ENCODE measurements at regions not wholly inside any gene's neighbourhood (a gene's known extent, or its start where the extent isn't known, plus 50 kb on each side); places are given as distances from the start of the nearest gene placed in this dataset.

DNA sequence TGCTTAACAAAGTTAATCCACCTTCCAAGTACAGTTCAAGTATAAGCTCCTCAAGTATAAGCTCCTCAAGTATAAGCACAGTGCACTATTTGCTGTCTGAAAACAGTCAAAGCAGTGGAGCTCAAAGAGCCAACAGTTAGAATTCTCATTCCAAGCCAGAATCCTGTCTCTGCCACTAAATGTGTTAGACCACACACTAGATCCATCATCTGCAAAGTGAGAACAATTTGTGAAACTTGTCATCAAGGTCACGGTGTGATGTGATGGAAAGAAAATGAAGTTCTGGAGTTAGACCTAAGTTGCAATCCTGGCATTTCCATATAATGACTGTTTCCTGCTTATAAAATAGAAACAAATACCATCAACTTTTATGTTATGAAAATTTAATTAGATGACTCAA lies 602.5 kb downstream of the TNS3 start:
- ChIA-PET CTCF (ENCODE audit: partially characterized antibody) (no interaction called here), POLR2A (ENCODE audit: partially characterized antibody) (no interaction called here)
- Histone ChIP-seq H4K20me1 (replicated peaks in 1 of 2; ENCODE audit: control insufficient read depth in 1 of 2, insufficient read depth in 2 of 2, low read length in 2 of 2) (no peaks in the 10 kb centered on the region), H4K91ac (replicated peaks; ENCODE audit: insufficient read length, low read length) (no peak overlapping the region), H3K4ac (replicated peaks; ENCODE audit: insufficient read length, low read depth, low read length) (no peak overlapping the region), H3K18ac (ENCODE audit: extremely low read depth, low read length) (no peak overlapping the region), H3K79me1 (ENCODE audit: low read depth, low read length) (no peaks in the 10 kb centered on the region), H4K8ac (ENCODE audit: extremely low read depth, insufficient read depth, low read length) (no peak overlapping the region), H3K4me2 (ENCODE audit: insufficient read depth in 1 of 2, low read depth in 2 of 2, low read length in 2 of 2) (no peak overlapping the region), H3K27me3 (replicated peaks in 1 of 4; ENCODE audit: control insufficient read depth in 3 of 4, extremely low read depth in 1 of 4, insufficient read depth in 3 of 4, low read length in 3 of 4) (no peaks in the 10 kb centered on the region), H4K5ac (ENCODE audit: insufficient read length, low read depth, low read length) (no peak overlapping the region), H3K79me2 (ENCODE audit: control insufficient read depth in 1 of 2, insufficient read depth in 2 of 2, low read length in 2 of 2) (no peaks in the 10 kb centered on the region), H2BK12ac (ENCODE audit: low read depth, low read length) (no peak overlapping the region), H3K9me3 (ENCODE audit: insufficient read depth in 2 of 2, low read depth in 1 of 2, low read length in 1 of 2) (no peaks in the 10 kb centered on the region), H3K23me2 (ENCODE audit: low read depth, low read length) (no peaks in the 10 kb centered on the region), H3K36me3 (ENCODE audit: control insufficient read depth in 2 of 4, insufficient read depth in 4 of 4, low read length in 3 of 4) (no peaks in the 10 kb centered on the region), H2AK5ac (ENCODE audit: low read depth, low read length) (no peak overlapping the region), H3K14ac (ENCODE audit: insufficient read length) (no peak overlapping the region), H3K27ac (ENCODE audit: low read depth, low read length) (no peak overlapping the region), H3K56ac (replicated peaks; ENCODE audit: insufficient read length, low read depth, low read length) (no peak overlapping the region), H3K23ac (ENCODE audit: insufficient read length) (no peak overlapping the region), H3K9ac (replicated peaks in 1 of 4; ENCODE audit: extremely low read depth in 1 of 4, low read depth in 3 of 4, low read length in 3 of 4) (no peak overlapping the region), H2BK5ac (ENCODE audit: low read depth, low read length) (no peak overlapping the region), H2BK15ac (ENCODE audit: low read length) (no peak overlapping the region), H3K4me1 (replicated peaks in 1 of 4; ENCODE audit: control insufficient read depth in 3 of 4, insufficient read depth in 4 of 4, low read length in 3 of 4) (no peaks in the 10 kb centered on the region), H3K4me3 (ENCODE audit: extremely low read depth in 1 of 4, insufficient read depth in 2 of 4, low read depth in 3 of 4, low read length in 4 of 4) (no peak overlapping the region), H2BK20ac (ENCODE audit: low read length) (no peak overlapping the region), H2AFZ (ENCODE audit: low read length) (no peak overlapping the region), H2BK120ac (replicated peaks; ENCODE audit: low read depth, low read length) (no peak overlapping the region)
- DNase-seq (ENCODE audit: low read depth in 1 of 2, low spot score in 2 of 2) (no peak), FAIRE-seq (no peak)
- 100% methylated on average over 1 of the region's 1 CpG; no CpG with 5 or more reads in 1 of the 2 experiments for WGBS, 2 experiments (ENCODE audit: extremely low coverage in 1 of 2, insufficient coverage in 1 of 2, insufficient read length in 1 of 2, insufficient replicate concordance in 2 of 2, low coverage in 1 of 2, low lambda C conversion rate in 2 of 2, missing lambda C conversion rate in 1 of 2)
- TF ChIP-seq TAF1 (IDR thresholded peaks at IDR 0.05; ENCODE audit: low read depth, low read length) = no peak
- TF ChIP-seq KDM1A (IDR thresholded peaks at IDR 0.05; ENCODE audit: borderline replicate concordance, low read length) = no peak
- no peak for TF ChIP-seq TEAD4 (IDR thresholded peaks at IDR 0.05; ENCODE audit: low read depth, low read length)
- TF ChIP-seq EP300 (IDR thresholded peaks at IDR 0.05; ENCODE audit: borderline replicate concordance in 1 of 2, low read depth in 2 of 2, low read length in 2 of 2) = no peak
- no peak for TF ChIP-seq GTF2F1 (IDR thresholded peaks at IDR 0.05; ENCODE audit: borderline replicate concordance, low read depth, low read length)
- TF ChIP-seq KDM5A (IDR thresholded peaks at IDR 0.05; ENCODE audit: low read length) = no peak
- no peak for TF ChIP-seq RFX5 (IDR thresholded peaks at IDR 0.05; ENCODE audit: borderline replicate concordance, low read depth, low read length)
- no peak for TF ChIP-seq CREB1 (IDR thresholded peaks at IDR 0.05)
- TF ChIP-seq SIX5 (IDR thresholded peaks at IDR 0.05; ENCODE audit: low read depth, low read length) = no peak
- TF ChIP-seq BACH1 (IDR thresholded peaks at IDR 0.05; ENCODE audit: low read length) = no peak
- no peak for TF ChIP-seq EZH2 (IDR thresholded peaks at IDR 0.05; ENCODE audit: low read depth, low read length, severe bottlenecking)
- no peak for TF ChIP-seq ATF2 (IDR thresholded peaks at IDR 0.05; ENCODE audit: low read length)
- no peak for TF ChIP-seq CEBPB (IDR thresholded peaks at IDR 0.05; ENCODE audit: low read depth, low read length)
- TF ChIP-seq, protein P1, sequence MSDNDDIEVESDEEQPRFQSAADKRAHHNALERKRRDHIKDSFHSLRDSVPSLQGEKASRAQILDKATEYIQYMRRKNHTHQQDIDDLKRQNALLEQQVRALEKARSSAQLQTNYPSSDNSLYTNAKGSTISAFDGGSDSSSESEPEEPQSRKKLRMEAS (IDR thresholded peaks at IDR 0.05) = no peak
- no peak for TF ChIP-seq SP4 (IDR thresholded peaks at IDR 0.05; ENCODE audit: low read length)

Data from H1 (cell line).